Keratinocyte (primary cell): ENCODE measurements at regions not wholly inside any gene's neighbourhood (a gene's known extent, or its start where the extent isn't known, plus 50 kb on each side); places are given as distances from the start of the nearest gene placed in this dataset.

Source experiments
- DNase-seq: peaks from one replicate; pipeline ENCODE4 v3.0.0-alpha.2; 2011; ENCODE audit warnings: low read depth, missing footprints, low spot score
- FAIRE-seq: peaks from 2 replicates; lab custom pipeline; 2011; peaks lifted over from hg19 to GRCh38; lab: Jason Lieb, UNC
- H2AFZ ChIP-seq: 2 replicates; pipeline ENCODE4 v1.6.0; 2012; ENCODE audit warnings: low read length, control low read depth, inconsistent platforms; ENCODE audit not compliant: control insufficient read depth
- H3K27ac ChIP-seq: 2 replicates; pipeline ENCODE4 v1.5.1; 2011; ENCODE audit warnings: low read length; ENCODE audit not compliant: control insufficient read depth, insufficient read depth
- H3K27me3 ChIP-seq: 3 replicates; pipeline ENCODE4 v1.6.0; 2011; ENCODE audit warnings: low read length; ENCODE audit not compliant: control insufficient read depth, insufficient read depth; ENCODE audit errors: extremely low read depth
- H3K36me3 ChIP-seq, 2 experiments: 2 replicates in 1 of 2; 3 replicates in 1 of 2; pipeline ENCODE4 v1.5.1; 2011; ENCODE audit warnings: low read length in 2 of 2, mild to moderate bottlenecking in 1 of 2; ENCODE audit not compliant: control insufficient read depth in 2 of 2, insufficient read depth in 2 of 2; ENCODE audit errors: extremely low read depth in 1 of 2
- H3K4me1 ChIP-seq: 3 replicates; pipeline ENCODE4 v1.5.1; 2011; ENCODE audit warnings: low read length; ENCODE audit not compliant: control insufficient read depth, insufficient read depth; ENCODE audit errors: extremely low read depth
- H3K4me2 ChIP-seq: 3 replicates; pipeline ENCODE4 v1.6.0; 2011; ENCODE audit warnings: low read depth, low read length; ENCODE audit not compliant: control insufficient read depth, insufficient read depth; ENCODE audit errors: extremely low read depth
- H3K4me3 ChIP-seq, 3 experiments: fragments of 200-600 bp in 1 of 3; sonication (generic) in 1 of 3; 2 replicates in 2 of 3; 3 replicates in 1 of 3; pipeline ENCODE4 v1.5.1; 2011 to 2016; ENCODE audit warnings: low read length in 3 of 3, mild to moderate bottlenecking in 3 of 3, control low read depth in 2 of 3, inconsistent platforms in 1 of 3, low read depth in 1 of 3, mixed read lengths in 1 of 3, mixed run types in 1 of 3, moderate library complexity in 1 of 3; ENCODE audit not compliant: control insufficient read depth in 2 of 3, insufficient read depth in 2 of 3; ENCODE audit errors: extremely low read depth in 1 of 3
- H3K79me2 ChIP-seq: 2 replicates; pipeline ENCODE4 v1.6.0; 2012; ENCODE audit warnings: low read length; ENCODE audit not compliant: control insufficient read depth, insufficient read depth
- H3K9ac ChIP-seq: 3 replicates; pipeline ENCODE4 v1.6.0; 2011; ENCODE audit warnings: low read length; ENCODE audit not compliant: control insufficient read depth, insufficient read depth; ENCODE audit errors: extremely low read depth
- H3K9me1 ChIP-seq: 3 replicates; pipeline ENCODE4 v1.6.0; 2011; ENCODE audit warnings: low read length; ENCODE audit not compliant: control insufficient read depth, insufficient read depth; ENCODE audit errors: extremely low read depth
- H3K9me3 ChIP-seq: 2 replicates; pipeline ENCODE4 v1.5.1; 2012; ENCODE audit warnings: low read depth, low read length; ENCODE audit not compliant: control insufficient read depth
- H4K20me1 ChIP-seq: 3 replicates; pipeline ENCODE4 v1.6.0; 2011; ENCODE audit warnings: low read length; ENCODE audit not compliant: control insufficient read depth, insufficient read depth; ENCODE audit errors: extremely low read depth
- CTCF ChIP-seq, 3 experiments: IDR thresholded peaks in 1 of 3; conservative IDR thresholded peaks in 1 of 3; optimal IDR thresholded peaks in 1 of 3; 2 replicates in 2 of 3; 3 replicates in 1 of 3; pipeline versions ENCODE3 to v1.5.1; 2011; ENCODE audit warnings: low read length in 3 of 3, mild to moderate bottlenecking in 3 of 3, moderate library complexity in 2 of 3, control low read depth in 1 of 3, inconsistent platforms in 1 of 3; ENCODE audit not compliant: insufficient read depth in 2 of 3; ENCODE audit errors: extremely low read depth in 1 of 3
- EZH2 ChIP-seq: IDR thresholded peaks from one replicate; pipeline ENCODE4 v1.6.1; 2012; ENCODE audit warnings: inconsistent platforms, mild to moderate bottlenecking, low read length, moderate library complexity
- dilution Hi-C: fragments of 300-500 bp; cut with MboI; formaldehyde crosslinking; loops from one replicate; pipeline ENCODE4 v1.7.0; 2020; ENCODE audit warnings: low sequenced_read_pairs; ENCODE audit not compliant: extremely low pct_ligation_motif_present

DNA sequence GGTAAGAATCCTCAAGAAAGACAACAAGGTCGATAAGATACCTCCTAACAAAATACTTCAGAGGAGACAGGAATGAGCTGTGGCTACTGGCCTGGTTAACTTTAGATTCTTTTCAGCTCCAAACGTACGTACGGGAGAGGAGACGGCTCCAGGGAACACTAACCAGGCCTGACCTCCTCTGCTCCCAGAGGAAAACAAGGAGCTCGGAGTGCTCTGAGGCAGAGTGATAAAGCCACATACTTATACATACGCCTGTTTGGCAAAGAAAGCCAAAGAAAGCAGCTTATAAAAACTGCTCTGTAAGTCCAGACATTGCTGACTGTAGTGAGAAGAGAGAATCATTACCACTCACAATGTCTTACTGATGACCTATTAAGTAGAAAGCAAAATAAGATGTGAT, 263.9 kb downstream of the MZT1 start:
- Histone ChIP-seq H3K79me2 (no peaks in the 10 kb centered on the region), H4K20me1 (no peaks in the 10 kb centered on the region), H3K4me2 (no peak overlapping the region), H3K4me3 (no peak overlapping the region), H3K9me3 (no peaks in the 10 kb centered on the region), H3K36me3 (no peaks in the 10 kb centered on the region), H3K9me1 (no peaks in the 10 kb centered on the region), H2AFZ (no peak overlapping the region), H3K4me1 (no peaks in the 10 kb centered on the region), H3K27ac (no peak overlapping the region), H3K27me3 (no peaks in the 10 kb centered on the region), H3K9ac (no peak overlapping the region)
- no peak for FAIRE-seq
- DNase-seq, result no peak
- dilution Hi-C loops, result no loop called here
- TF ChIP-seq EZH2 (no peak), CTCF (optimal IDR thresholded peaks at IDR 0.05 in 1 of 3, IDR thresholded peaks at IDR 0.05 in 1 of 3, conservative IDR thresholded peaks at IDR 0.05 in 1 of 3; ENCODE audit: extremely low read depth in 1 of 3, insufficient read depth in 2 of 3, low read length in 3 of 3) (no peak)

DNA sequence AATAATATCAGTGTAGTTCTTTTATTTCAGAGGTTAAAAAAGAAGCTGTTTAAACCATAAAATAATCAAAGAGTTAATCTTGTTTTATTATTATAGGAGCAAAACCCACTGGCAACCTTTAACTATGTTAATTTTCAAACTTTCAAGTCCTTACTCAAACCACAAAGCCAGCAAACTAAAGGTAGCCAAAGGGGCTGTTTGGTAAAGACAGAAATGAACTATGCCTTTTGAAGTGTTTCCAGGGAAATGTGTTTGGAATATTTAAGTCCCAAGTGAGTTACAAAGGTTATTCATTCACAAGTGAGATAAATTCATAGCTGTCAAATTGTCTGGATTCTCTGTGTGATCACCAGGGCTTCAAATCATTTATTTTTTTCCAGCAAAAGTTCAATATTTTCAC, 264.7 kb downstream of the MZT1 start:
- Histone ChIP-seq H3K79me2 (no peaks in the 10 kb centered on the region), H3K9me3 (no peaks in the 10 kb centered on the region), H3K4me1 (no peaks in the 10 kb centered on the region), H3K9ac (no peak overlapping the region), H4K20me1 (no peaks in the 10 kb centered on the region), H3K27me3 (no peaks in the 10 kb centered on the region), H3K9me1 (no peaks in the 10 kb centered on the region), H3K27ac (no peak overlapping the region), H3K4me3 (no peak overlapping the region), H3K4me2 (no peak overlapping the region), H2AFZ (no peak overlapping the region), H3K36me3 (no peaks in the 10 kb centered on the region)
- FAIRE-seq (no peak), DNase-seq (no peak)
- dilution Hi-C loops, result no loop called here
- TF ChIP-seq EZH2, result no peak

- FAIRE-seq, result no peak
Measured at GRCh38 chr13:72462166-72462565, 265.3 kb downstream of the MZT1 start.

More at GRCh38 chr13:72462166-72462565, 265.3 kb downstream of the MZT1 start:
- Histone ChIP-seq H4K20me1 (no peaks in the 10 kb centered on the region), H3K4me1 (no peaks in the 10 kb centered on the region), H3K9ac (no peak overlapping the region), H3K9me3 (no peaks in the 10 kb centered on the region), H3K27ac (no peak overlapping the region), H3K4me2 (no peak overlapping the region), H3K27me3 (no peaks in the 10 kb centered on the region), H3K79me2 (no peaks in the 10 kb centered on the region), H3K9me1 (no peaks in the 10 kb centered on the region), H3K36me3 (no peaks in the 10 kb centered on the region), H2AFZ (no peak overlapping the region), H3K4me3 (no peak overlapping the region)
- dilution Hi-C loops, result no loop called here
- TF ChIP-seq EZH2 (no peak), CTCF (optimal IDR thresholded peaks at IDR 0.05 in 1 of 3, IDR thresholded peaks at IDR 0.05 in 1 of 3, conservative IDR thresholded peaks at IDR 0.05 in 1 of 3; ENCODE audit: extremely low read depth in 1 of 3, insufficient read depth in 2 of 3, low read length in 3 of 3) (no peak)
- DNase-seq, result no peak
